AG08396 (cell line): ENCODE measurements at regions not wholly inside any gene's neighbourhood (a gene's known extent, or its start where the extent isn't known, plus 50 kb on each side); places are given as distances from the start of the nearest gene placed in this dataset.

Experiments used
- DNase-seq: peaks from one replicate; pipeline ENCODE4 v3.0.0; 2012; ENCODE audit warnings: low spot score, mixed read lengths

DNA sequence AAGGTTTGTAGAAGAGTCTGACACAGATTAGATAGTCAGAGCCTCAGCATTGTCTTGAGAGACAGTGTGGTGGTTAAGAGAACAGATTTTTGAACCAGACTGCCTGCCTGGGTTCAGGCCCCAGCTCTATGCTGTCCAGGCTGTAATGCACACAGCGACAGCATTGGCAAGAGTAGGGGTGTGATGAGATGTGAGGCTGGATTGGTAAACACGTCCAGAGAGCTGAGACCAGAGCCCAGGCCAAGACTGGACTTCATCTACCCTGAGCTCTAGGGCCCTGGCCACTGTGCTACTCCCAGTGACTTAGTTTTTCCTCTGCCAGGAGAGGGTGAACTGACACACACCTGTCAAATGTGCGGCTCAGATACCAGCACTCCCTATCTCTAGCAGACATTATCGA lies 360.4 kb downstream of the RPS24 start:
- no peak for DNase-seq

- DNase-seq = no peak
Observed at GRCh38 chr10:78395162-78395561, 361.5 kb downstream of the RPS24 start.

GRCh38 chr10:78396754-78397153 lies 363.1 kb downstream of the RPS24 start:
- DNase-seq = no peak

DNA sequence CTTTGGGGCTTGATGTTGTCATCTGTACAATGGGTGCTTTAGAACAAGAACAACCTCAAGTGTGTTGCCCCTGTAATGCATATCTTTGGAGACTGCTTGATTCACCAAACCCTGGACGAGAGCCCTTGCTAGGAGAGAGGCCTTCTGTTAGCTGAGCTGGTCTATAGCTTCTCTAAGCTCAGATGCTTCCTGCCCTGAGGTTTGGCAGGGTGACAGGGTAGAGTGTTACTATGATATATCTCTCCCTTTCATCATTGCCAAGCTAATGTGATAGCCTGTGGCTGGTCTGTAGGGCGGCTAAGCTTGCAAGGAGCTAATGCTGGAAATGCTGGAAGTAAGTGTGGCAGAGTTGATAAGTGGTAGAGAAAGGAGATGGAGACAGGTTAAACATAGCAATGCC lies 364.1 kb downstream of the RPS24 start:
- no peak for DNase-seq

DNA sequence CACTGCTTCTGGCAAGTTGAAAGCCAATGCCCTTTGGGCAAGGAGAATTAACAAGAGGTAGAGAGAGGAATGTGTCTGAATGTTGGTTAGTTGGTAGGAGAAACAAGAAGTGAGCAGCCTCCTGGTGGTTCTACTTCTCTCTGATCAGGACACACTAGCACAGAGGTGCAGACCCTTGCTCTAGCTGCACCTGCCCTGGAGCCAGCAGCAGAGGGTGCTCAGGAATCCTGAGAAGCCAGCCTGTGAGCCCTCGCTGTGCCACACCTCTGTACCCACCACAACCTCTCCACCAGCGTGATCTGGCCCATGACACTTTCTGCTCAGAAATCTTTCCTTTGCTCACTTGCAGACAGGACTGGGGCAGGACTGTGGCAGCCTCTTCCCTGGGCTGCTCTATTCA lies 364.7 kb downstream of the RPS24 start:
- no peak for DNase-seq

DNA sequence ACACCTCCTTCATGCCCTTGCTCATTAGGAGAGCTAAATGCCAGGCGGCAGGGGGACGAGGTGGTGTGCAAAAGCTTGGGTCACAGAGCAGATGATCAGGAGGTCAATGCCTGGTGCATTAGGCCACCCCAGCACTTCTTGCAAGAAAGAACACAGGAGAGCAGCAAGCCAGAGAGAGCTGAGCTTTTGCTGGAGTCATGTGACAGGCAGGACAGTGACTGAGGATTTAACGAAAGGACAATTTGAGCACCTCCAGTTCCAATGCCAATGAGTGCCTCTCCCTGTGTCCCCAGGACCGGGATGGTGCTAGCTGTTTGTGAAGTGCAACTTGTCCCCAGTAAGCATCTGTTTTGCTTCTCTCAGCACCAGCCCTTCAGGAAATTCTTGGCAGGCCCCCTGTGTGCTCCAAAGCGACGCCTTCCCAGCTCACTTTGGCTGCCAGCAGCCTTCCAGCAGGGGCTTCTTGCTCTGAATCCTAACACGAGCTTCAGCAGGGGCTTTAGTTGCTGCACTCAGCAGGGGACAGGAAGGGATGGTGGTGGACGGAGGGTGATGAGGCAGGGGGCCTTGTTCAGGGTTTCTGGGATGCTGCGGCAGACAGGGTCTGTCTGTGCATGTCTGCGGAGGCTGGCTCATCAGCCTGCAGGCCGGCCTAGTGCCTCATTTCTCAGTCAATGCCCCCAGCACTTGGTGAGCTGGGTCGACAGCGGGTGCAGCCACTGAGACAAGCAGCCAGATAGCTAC lies 368.1 kb downstream of the RPS24 start:
- DNase-seq = no peak

GRCh38 chr10:78402591-78402990 lies 368.9 kb downstream of the RPS24 start:
- no peak for DNase-seq

DNA sequence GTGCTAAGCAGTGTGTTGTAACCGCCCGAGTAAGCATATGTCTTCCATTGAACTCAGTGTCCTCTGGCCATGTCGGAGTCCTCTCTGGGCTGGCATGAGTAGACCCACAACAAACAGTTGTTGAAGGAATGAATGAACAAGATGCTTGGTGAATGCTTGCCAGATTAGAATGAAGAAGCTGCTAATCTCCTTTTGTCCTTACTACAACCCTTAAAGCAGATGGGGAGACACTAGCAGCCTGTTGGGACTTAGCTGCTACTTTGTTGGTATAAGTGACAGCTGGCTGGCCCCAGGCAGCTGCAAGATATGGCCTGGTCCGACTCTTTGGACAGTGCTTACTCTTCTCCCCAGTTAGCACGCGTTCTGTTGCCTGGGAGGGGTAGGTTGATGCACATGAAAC lies 370.1 kb downstream of the RPS24 start:
- no peak for DNase-seq

DNA sequence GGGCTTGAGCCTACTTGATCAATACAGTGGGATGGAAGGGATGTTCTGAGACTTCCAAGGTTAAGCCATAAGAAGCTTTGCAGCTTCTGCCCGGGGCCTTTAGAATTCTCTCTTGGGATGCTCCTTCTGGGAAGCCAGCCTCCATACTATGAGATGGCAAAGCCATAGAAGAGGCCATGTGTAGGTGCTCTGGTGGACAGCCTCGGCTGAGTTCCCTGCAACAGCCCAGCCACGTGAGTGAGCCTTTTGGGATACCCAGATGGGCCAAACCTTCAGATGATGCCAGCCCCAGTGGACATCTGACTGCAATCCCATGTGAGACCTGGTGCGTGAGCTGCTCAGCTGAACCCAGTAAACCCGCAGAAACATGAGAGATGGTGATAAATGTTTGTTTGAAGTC lies 370.6 kb downstream of the RPS24 start:
- DNase-seq = no peak

GRCh38 chr10:78405231-78405630 lies 371.6 kb downstream of the RPS24 start:
- DNase-seq = no peak

DNA sequence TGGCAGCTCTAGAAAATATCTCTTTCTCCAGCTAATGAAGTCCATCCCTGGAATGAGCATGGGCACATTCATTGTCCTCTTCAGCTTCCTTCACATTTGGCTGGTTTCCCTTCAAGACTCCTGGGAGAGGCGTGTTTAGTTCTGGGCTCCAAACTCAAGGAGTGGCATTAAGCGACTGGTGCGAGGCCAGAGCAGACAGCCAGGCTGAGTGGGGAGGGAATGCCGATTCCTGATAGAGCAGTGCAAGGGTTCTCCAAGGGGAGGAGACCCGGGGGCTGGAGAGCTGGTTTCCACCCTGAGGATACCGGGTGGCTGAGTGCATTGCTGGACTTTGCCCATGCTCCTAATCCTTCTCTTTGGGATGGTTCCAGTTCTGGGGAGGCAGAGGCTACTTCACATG lies 372.1 kb downstream of the RPS24 start:
- no peak for DNase-seq

DNA sequence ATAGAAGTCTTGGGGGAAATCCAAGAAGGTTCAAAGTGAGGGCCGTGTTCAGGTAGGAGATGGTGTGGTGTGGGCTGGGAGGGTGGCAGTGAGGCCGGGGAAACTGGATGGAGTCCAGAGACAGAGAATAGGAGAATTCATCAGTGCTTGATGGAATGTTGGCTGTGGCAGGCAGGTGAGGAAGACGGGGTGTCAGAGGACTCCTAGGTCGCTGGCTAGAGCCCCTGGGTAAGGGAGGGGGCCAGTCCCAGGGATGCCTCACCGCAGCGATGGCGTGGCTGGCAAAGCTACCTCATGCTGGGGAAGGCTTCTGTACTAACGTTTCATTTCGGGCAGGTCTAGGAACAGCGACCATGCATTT lies 373.0 kb downstream of the RPS24 start:
- no peak for DNase-seq

GRCh38 chr10:78407009-78407711 lies 373.5 kb downstream of the RPS24 start:
- DNase-seq = peak; percentile 82

DNA sequence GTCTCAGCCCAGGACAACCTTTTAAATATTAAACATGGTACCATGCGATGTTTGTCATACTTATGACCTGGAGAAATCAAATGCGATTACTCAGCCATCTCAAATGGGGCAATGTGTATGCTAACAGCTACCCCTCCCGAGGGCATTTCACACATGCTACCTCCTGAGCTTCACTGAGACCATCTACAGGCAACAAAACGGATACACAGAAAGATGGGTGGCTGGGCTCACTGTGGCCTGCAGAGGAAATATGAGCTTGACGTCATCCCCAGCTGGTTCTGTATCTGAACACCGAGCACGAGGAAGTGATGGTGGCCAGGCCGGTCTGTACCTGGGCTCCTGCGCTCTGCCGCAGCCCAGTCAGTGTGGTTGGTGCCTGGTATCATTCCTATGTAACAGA lies 374.3 kb downstream of the RPS24 start:
- no peak for DNase-seq

DNA sequence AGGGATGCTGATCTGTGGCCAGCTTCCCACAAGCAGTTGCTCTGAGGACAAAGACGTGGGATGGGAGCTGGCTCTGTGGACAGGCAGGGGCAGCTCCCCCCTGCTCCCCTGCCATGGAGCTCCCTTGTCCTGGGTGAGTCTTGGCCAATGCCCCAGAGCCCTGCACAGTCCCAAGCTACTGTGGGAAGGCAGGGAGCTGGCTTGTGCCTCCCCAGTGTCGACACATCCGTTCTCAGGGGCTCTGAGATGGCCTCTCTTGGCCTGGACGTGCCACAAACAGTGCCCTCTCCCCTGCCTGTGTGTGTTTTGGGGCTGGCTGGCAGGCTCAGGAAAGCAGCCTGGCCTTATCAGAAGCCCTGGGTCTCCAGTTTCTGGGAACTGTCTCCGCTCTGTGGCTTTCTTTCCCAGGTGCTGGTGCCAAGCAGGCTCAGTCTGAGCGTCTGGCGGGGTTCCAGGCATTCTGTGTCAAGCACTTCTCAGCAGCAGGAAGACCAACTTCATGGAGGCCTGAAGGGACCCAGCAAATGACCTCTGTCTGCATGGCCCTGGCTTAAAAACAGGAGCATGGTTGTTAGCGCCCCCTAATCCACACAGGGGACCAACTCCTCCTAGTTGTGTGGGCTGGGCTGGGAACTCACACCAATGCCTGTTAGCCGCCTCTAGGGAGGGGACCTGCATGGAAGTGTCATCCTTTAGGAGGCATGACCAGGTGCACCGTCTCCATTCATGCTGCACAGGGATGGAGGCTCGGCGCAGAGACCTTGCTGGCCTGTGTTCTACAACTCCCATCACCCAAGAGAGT lies 375.2 kb downstream of the RPS24 start:
- no peak for DNase-seq

- DNase-seq = no peak
Observed at GRCh38 chr10:78410046-78410965, 376.6 kb downstream of the RPS24 start.

GRCh38 chr10:78411716-78412115 lies 378.1 kb downstream of the RPS24 start:
- DNase-seq = no peak

GRCh38 chr10:78412605-78413004 lies 378.9 kb downstream of the RPS24 start:
- DNase-seq = no peak

- DNase-seq = no peak
Observed at GRCh38 chr10:78413076-78414055, 379.7 kb downstream of the RPS24 start.

DNA sequence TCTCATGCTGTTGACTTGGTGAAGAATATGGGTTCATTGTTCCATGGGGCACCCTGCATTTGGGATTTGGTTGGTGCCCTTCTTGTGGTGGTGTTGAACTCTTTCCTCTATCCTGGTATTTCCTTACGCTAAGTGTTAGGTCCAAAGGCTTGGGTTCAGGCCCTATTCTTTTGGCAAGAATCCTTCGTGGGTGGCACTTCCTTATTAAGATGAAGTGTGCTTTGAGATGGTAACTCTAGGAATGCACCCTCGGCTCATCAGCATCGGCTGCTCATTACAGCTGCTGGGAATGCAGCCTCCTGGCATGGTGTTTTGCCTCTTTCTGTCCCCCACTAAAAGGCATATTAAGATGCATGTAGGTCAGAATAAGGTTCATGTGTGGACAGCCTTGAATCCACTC lies 380.7 kb downstream of the RPS24 start:
- no peak for DNase-seq

- DNase-seq = no peak
Observed at GRCh38 chr10:78415111-78415510, 381.4 kb downstream of the RPS24 start.
